HL-60 (cell line): ENCODE measurements at regions not wholly inside any gene's neighbourhood (a gene's known extent, or its start where the extent isn't known, plus 50 kb on each side); places are given as distances from the start of the nearest gene placed in this dataset.

Source experiments
- GABPA ChIP-seq: IDR thresholded peaks from 2 replicates; pipeline ENCODE4 v1.6.1; 2012; ENCODE audit warnings: low read depth
- POLR2AphosphoS5 ChIP-seq: IDR thresholded peaks from 2 replicates; pipeline ENCODE4 v1.6.1; 2012; ENCODE audit warnings: low read depth

- TF ChIP-seq POLR2AphosphoS5 (no peak), GABPA (no peak)
Observed at GRCh38 chr5:144009116-144009515, 161.3 kb downstream of the YIPF5 start.
